Muscle layer of colon (tissue), 2 donors: ENCODE measurements at regions not wholly inside any gene's neighbourhood (a gene's known extent, or its start where the extent isn't known, plus 50 kb on each side); places are given as distances from the start of the nearest gene placed in this dataset.

ENCODE experiments used
- H3K27ac ChIP-seq: one replicate; pipeline ENCODE4 v1.7.0; 2013; ENCODE audit warnings: low read depth, mild to moderate bottlenecking, low read length, moderate library complexity
- H3K27me3 ChIP-seq, 2 donors: one replicate each; pipeline ENCODE4 v1.7.0; 2013; ENCODE audit warnings: low read length in 2 of 2, mild to moderate bottlenecking in 2 of 2; ENCODE audit not compliant: insufficient read depth in 2 of 2, control insufficient read depth in 1 of 2
- H3K36me3 ChIP-seq: one replicate; pipeline ENCODE4 v1.7.0; 2013; ENCODE audit warnings: mild to moderate bottlenecking, low read length; ENCODE audit not compliant: insufficient read depth
- H3K4me1 ChIP-seq: one replicate; pipeline ENCODE4 v1.7.0; 2013; ENCODE audit warnings: mild to moderate bottlenecking, low read length; ENCODE audit not compliant: insufficient read depth
- H3K4me3 ChIP-seq, 2 donors: one replicate each; pipeline ENCODE4 v1.7.0; 2013; ENCODE audit warnings: low read length in 2 of 2, low read depth in 1 of 2, mild to moderate bottlenecking in 1 of 2, moderate library complexity in 1 of 2
- H3K9ac ChIP-seq: one replicate; pipeline ENCODE4 v1.7.0; 2013; ENCODE audit warnings: low read length
- H3K9me3 ChIP-seq: one replicate; pipeline ENCODE4 v1.7.0; 2013; ENCODE audit warnings: mild to moderate bottlenecking, low read length
- donor health status: abdominal sarcoma.
- donor health status: Adenocarcinoma of cecum.

- H3K4me1 ChIP-seq = no peaks in the 10 kb centered on the region
- no peak overlapping the region for H3K27ac ChIP-seq
- H3K4me3 ChIP-seq = no peak overlapping the region
- H3K27me3 ChIP-seq = no peaks in the 10 kb centered on the region
- no peak overlapping the region for H3K9ac ChIP-seq
- H3K36me3 ChIP-seq = no peaks in the 10 kb centered on the region
- H3K9me3 ChIP-seq = no peaks in the 10 kb centered on the region
These were observed 393.0 kb upstream of the KIRREL3 start for GRCh38 chr11:127393460-127393997.

DNA sequence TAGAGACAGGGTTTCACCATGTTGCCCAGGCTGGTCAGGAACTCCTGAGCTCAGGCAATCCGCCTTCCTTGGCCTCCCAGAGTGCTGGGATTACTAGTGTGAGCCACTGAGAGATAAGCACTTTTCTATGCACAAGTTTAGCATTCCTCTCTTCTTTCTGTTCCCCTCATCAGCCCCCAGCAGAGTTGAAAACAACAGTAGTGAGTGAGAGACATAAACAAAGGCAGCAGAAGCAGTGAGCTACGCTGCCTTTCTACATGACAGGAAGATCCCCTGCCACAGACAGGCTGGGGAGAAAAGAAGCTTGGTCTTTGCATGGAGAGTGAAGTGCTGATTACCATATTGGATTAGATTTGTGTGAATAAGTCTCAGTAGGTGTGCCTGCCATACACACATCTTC is 392.0 kb upstream of the KIRREL3 start:
- Histone ChIP-seq H3K4me3 (no peak overlapping the region), H3K27ac (no peak overlapping the region), H3K27me3 (no peaks in the 10 kb centered on the region), H3K36me3 (no peaks in the 10 kb centered on the region), H3K9me3 (no peaks in the 10 kb centered on the region), H3K4me1 (no peaks in the 10 kb centered on the region), H3K9ac (no peak overlapping the region)

- no peak overlapping the region for H3K27ac ChIP-seq
- no peak overlapping the region for H3K9ac ChIP-seq
- no peaks in the 10 kb centered on the region for H3K36me3 ChIP-seq
- no peaks in the 10 kb centered on the region for H3K9me3 ChIP-seq
- H3K27me3 ChIP-seq = no peaks in the 10 kb centered on the region
- no peak overlapping the region for H3K4me3 ChIP-seq
- H3K4me1 ChIP-seq = no peaks in the 10 kb centered on the region
These were observed 389.9 kb upstream of the KIRREL3 start for GRCh38 chr11:127390465-127390864.

- H3K36me3 ChIP-seq = no peaks in the 10 kb centered on the region
- no peak overlapping the region for H3K27ac ChIP-seq
- H3K4me3 ChIP-seq = no peak overlapping the region
- no peak overlapping the region for H3K9ac ChIP-seq
- no peaks in the 10 kb centered on the region for H3K4me1 ChIP-seq
- H3K9me3 ChIP-seq = no peaks in the 10 kb centered on the region
- H3K27me3 ChIP-seq = no peaks in the 10 kb centered on the region
These were observed 384.5 kb upstream of the KIRREL3 start for GRCh38 chr11:127385071-127385470.

GRCh38 chr11:127383026-127383425 is 382.5 kb upstream of the KIRREL3 start:
- Histone ChIP-seq H3K36me3 (no peaks in the 10 kb centered on the region), H3K27me3 (no peaks in the 10 kb centered on the region)

GRCh38 chr11:127381247-127381646 is 380.7 kb upstream of the KIRREL3 start:
- Histone ChIP-seq H3K27me3 (no peaks in the 10 kb centered on the region), H3K9ac (no peak overlapping the region), H3K4me3 (no peak overlapping the region), H3K4me1 (no peaks in the 10 kb centered on the region), H3K36me3 (no peaks in the 10 kb centered on the region), H3K27ac (no peak overlapping the region), H3K9me3 (no peaks in the 10 kb centered on the region)

More at GRCh38 chr11:127383026-127383425, 382.5 kb upstream of the KIRREL3 start:
- no peaks in the 10 kb centered on the region for H3K9me3 ChIP-seq
- no peaks in the 10 kb centered on the region for H3K4me1 ChIP-seq
- H3K4me3 ChIP-seq = no peak overlapping the region
- H3K9ac ChIP-seq = no peak overlapping the region
- H3K27ac ChIP-seq = no peak overlapping the region

- Histone ChIP-seq H3K4me3 (no peak overlapping the region), H3K27me3 (no peaks in the 10 kb centered on the region), H3K36me3 (no peaks in the 10 kb centered on the region), H3K4me1 (no peaks in the 10 kb centered on the region), H3K27ac (no peak overlapping the region), H3K9ac (no peak overlapping the region), H3K9me3 (no peaks in the 10 kb centered on the region)
These were observed 379.1 kb upstream of the KIRREL3 start for GRCh38 chr11:127379686-127380085.

DNA sequence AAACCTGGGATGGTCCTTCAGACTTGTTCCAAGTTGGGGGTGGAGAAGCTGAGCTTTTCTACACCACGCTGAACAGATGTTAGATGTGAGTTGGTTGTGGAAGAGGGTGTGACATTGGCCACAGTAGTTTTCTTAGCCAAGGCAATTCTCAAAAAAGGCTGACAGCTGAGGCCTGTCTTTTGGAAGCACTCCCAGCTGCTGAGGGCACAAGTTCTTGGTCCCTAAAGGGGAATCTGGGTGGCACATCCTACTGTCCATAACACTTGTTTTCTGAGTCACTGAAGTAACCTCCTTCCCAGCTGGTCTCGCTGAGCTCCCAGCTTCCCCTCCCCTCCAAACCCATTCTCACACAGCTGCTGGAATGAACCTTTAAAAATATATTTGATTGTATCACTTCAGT is 375.7 kb upstream of the KIRREL3 start:
- H3K9ac ChIP-seq = no peak overlapping the region
- no peak overlapping the region for H3K27ac ChIP-seq
- H3K36me3 ChIP-seq = no peaks in the 10 kb centered on the region
- no peaks in the 10 kb centered on the region for H3K9me3 ChIP-seq
- H3K4me1 ChIP-seq = no peaks in the 10 kb centered on the region
- H3K27me3 ChIP-seq = no peaks in the 10 kb centered on the region
- no peak overlapping the region for H3K4me3 ChIP-seq

DNA sequence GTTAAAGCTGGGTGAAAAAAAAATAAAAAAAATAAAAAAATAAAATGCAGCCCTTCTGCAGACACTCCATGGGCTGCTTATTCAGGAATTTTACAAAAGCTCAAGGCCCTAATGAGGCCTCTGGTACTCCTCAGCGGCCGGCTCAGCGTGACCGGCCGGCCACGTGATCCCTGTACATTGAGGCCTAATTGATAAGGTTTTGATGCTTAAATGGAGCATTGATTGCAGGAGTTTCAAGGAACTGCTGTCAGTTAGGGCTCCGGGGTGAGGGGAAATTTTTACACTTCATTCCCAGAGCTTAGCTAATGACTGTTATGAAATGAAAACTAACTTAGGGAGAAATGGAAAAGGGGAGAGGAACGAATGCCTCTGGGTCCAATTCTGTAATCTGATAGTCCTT is 368.8 kb upstream of the KIRREL3 start:
- Histone ChIP-seq H3K4me3 (no peak overlapping the region), H3K27me3 (no peaks in the 10 kb centered on the region), H3K27ac (no peak overlapping the region), H3K4me1 (no peaks in the 10 kb centered on the region), H3K36me3 (no peaks in the 10 kb centered on the region), H3K9me3 (no peaks in the 10 kb centered on the region), H3K9ac (no peak overlapping the region)

DNA sequence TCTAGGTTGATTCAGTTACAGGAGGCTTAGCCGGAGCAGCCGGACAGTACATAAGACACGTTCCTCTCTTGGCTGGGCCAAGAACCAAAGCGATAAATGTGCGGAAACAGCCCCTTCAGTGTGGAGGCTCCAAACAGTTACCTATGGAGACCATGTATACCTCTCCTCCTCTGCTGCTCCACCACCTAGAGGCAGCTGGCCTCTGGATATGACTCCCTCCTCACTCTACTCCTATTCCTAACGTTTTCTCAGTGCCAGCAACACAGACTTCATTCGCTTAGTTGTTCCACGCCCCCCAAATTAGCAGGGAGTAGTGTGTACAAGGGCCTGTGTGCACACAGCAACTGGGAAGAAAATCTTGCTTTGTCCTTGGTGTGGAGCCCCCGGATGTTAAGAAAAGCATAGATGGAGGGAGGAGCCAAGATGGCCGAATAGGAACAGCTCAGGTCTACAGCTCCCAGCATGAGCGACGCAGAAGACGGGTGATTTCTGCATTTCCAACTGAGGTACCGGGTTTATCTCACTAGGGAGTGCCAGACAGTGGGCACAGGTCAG is 362.3 kb upstream of the KIRREL3 start:
- H3K4me1 ChIP-seq = no peaks in the 10 kb centered on the region
- no peak overlapping the region for H3K9ac ChIP-seq
- no peaks in the 10 kb centered on the region for H3K36me3 ChIP-seq
- H3K27ac ChIP-seq = no peak overlapping the region
- no peaks in the 10 kb centered on the region for H3K27me3 ChIP-seq
- H3K4me3 ChIP-seq = no peak overlapping the region
- H3K9me3 ChIP-seq = no peaks in the 10 kb centered on the region

DNA sequence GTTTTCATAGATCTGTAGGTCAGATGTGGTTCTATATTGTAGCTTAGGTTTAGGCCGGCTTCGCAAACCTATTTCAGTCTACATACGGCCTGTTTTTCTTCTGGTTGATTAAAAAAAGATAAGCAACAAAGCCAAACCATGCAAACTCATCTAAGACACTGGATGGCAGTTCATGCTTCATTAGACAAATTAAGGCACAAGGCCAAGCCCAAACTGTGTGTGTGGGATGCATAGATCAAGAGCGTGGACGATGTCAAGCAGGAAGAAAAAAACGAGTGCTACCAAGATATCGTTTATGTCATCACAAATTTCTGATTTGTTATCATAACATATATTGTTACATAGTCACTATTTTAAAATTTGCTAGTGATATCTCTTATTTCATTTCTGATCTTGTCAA is 357.6 kb upstream of the KIRREL3 start:
- Histone ChIP-seq H3K27ac (no peak overlapping the region), H3K4me1 (no peaks in the 10 kb centered on the region), H3K4me3 (no peak overlapping the region), H3K27me3 (no peaks in the 10 kb centered on the region), H3K9me3 (no peaks in the 10 kb centered on the region), H3K9ac (no peak overlapping the region), H3K36me3 (no peaks in the 10 kb centered on the region)

DNA sequence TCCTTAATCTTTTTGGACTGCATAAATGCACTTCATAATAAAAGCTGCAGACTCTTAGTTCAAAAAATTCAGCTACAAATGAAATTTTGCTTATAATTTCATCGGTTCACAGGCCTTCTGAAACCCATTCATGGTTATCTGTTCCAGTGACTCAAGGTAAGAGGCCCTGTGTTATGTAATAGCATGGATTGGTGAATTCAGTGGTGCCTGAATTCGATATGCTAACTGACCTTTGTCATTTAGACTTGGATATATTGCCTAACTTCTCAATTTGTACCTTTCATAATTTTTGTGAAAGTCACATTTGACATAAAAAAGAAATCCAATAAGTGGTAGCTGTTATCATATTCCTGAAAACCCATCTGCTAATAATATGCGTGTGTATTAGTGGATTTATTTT is 349.9 kb upstream of the KIRREL3 start:
- Histone ChIP-seq H3K27me3 (no peaks in the 10 kb centered on the region), H3K4me1 (no peaks in the 10 kb centered on the region), H3K9ac (no peak overlapping the region), H3K9me3 (no peaks in the 10 kb centered on the region), H3K36me3 (no peaks in the 10 kb centered on the region), H3K4me3 (no peak overlapping the region), H3K27ac (no peak overlapping the region)
